Activated CD8-positive, alpha-beta memory T cell treated with anti-CD3 and anti-CD28 coated beads for 4 hours (primary cell): ENCODE measurements at regions not wholly inside any gene's neighbourhood (a gene's known extent, or its start where the extent isn't known, plus 50 kb on each side); places are given as distances from the start of the nearest gene placed in this dataset.
A peak's percentile ranks its signal among the peaks of the same experiment; 100 is the strongest.
"Not testable (repeated sequence)": the region's sequence is repeated elsewhere in the genome, so short reads cannot be mapped to it uniquely, and the experiment has no call there.

Experiments
- DNase-seq, 2 donors: peaks; one replicate each; pipeline ENCODE4 v3.0.0-alpha.2; 2020; ENCODE audit warnings: low read depth in 2 of 2

- DNase-seq: not testable (repeated sequence)
Observed at GRCh38 chr1:817071-817599, 106.6 kb upstream of the SAMD11 start.

- DNase-seq: not testable (repeated sequence)
Observed at GRCh38 chr1:817658-818617, 105.8 kb upstream of the SAMD11 start.

- no peak for DNase-seq
Observed at GRCh38 chr1:818618-819291, 105.0 kb upstream of the SAMD11 start.

- DNase-seq: no peak
Observed at GRCh38 chr1:820962-821361, 102.8 kb upstream of the SAMD11 start.

- DNase-seq: not testable (repeated sequence)
Observed at GRCh38 chr1:826808-827207, 96.9 kb upstream of the SAMD11 start.

- DNase-seq: peak; percentile 92 to 93
Observed at GRCh38 chr1:827211-828063, 96.3 kb upstream of the SAMD11 start.

GRCh38 chr1:829324-829723 is 94.4 kb upstream of the SAMD11 start:
- not testable (repeated sequence) for DNase-seq

GRCh38 chr1:829932-830331 is 93.8 kb upstream of the SAMD11 start:
- not testable (repeated sequence) for DNase-seq

GRCh38 chr1:830750-831149 is 93.0 kb upstream of the SAMD11 start:
- not testable (repeated sequence) for DNase-seq

GRCh38 chr1:831522-831921 is 92.2 kb upstream of the SAMD11 start:
- DNase-seq: no peak

- no peak for DNase-seq
Observed at GRCh38 chr1:832136-832535, 91.6 kb upstream of the SAMD11 start.

- DNase-seq: not testable (repeated sequence)
Observed at GRCh38 chr1:833226-833625, 90.5 kb upstream of the SAMD11 start.

GRCh38 chr1:835509-835908 is 88.2 kb upstream of the SAMD11 start:
- DNase-seq: not testable (repeated sequence)

GRCh38 chr1:837601-838000 is 86.1 kb upstream of the SAMD11 start:
- DNase-seq: not testable (repeated sequence)

- DNase-seq: not testable (repeated sequence)
Observed at GRCh38 chr1:838291-838690, 85.4 kb upstream of the SAMD11 start.

- DNase-seq: not testable (repeated sequence)
Observed at GRCh38 chr1:840592-840991, 83.1 kb upstream of the SAMD11 start.

- DNase-seq: not testable (repeated sequence)
Observed at GRCh38 chr1:841671-842425, 81.9 kb upstream of the SAMD11 start.

- DNase-seq: not testable (repeated sequence)
Observed at GRCh38 chr1:842799-843198, 80.9 kb upstream of the SAMD11 start.

- DNase-seq: not testable (repeated sequence)
Observed at GRCh38 chr1:843946-844345, 79.8 kb upstream of the SAMD11 start.

GRCh38 chr1:844472-845026 is 79.2 kb upstream of the SAMD11 start:
- DNase-seq: no peak
